ENCODE measurements at regions not wholly inside any gene's neighbourhood (a gene's known extent, or its start where the extent isn't known, plus 50 kb on each side); places are given as distances from the start of the nearest gene placed in this dataset.

DNA sequence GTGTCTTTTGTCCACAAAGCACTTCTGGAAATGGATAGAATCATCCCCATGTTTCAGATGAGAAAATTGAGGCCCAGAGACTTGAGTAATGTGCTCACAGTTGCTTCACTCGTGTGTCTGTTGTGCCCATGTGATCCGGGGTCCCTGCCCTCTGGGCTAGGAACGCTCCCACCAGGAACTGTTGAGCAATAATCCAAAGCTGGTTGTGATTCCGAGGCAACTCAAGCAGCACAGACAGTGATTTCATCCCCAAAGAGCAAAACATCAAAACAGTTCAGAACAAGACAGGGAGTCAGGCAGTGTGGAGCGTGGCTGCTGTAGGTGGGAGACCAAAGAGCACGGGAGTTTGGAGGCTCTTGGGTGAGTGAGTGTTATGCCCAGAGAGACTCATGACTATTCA is 205.0 kb upstream of the ASIC2 start:
- H3K27ac ChIP-seq: no peak overlapping the region
- no peak for TF ChIP-seq ZFX (IDR thresholded peaks at IDR 0.05)
- TF ChIP-seq, protein P1, sequence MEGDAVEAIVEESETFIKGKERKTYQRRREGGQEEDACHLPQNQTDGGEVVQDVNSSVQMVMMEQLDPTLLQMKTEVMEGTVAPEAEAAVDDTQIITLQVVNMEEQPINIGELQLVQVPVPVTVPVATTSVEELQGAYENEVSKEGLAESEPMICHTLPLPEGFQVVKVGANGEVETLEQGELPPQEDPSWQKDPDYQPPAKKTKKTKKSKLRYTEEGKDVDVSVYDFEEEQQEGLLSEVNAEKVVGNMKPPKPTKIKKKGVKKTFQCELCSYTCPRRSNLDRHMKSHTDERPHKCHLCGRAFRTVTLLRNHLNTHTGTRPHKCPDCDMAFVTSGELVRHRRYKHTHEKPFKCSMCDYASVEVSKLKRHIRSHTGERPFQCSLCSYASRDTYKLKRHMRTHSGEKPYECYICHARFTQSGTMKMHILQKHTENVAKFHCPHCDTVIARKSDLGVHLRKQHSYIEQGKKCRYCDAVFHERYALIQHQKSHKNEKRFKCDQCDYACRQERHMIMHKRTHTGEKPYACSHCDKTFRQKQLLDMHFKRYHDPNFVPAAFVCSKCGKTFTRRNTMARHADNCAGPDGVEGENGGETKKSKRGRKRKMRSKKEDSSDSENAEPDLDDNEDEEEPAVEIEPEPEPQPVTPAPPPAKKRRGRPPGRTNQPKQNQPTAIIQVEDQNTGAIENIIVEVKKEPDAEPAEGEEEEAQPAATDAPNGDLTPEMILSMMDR (conservative IDR thresholded peaks at IDR 0.05): no peak

DNA sequence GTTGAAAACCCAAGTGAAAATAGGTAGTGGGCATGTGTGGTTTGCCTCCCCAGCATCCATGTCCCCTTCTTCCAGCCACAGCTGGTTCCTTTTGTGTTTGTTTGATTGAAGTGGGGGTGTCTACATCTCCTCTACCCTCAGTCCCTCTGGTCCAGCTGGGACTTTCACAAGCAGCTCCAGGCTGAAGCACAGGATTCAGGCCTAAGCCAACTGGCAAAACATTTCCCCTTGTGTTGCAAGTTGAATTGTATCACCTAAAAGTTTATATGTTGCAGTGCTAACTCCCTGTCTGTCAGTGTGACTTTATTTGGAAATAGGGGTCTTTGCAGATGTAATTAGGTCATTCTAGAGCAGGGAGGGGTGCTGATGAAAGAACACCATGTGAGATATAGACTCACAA is 205.9 kb upstream of the ASIC2 start:
- TF ChIP-seq ZFX (IDR thresholded peaks at IDR 0.05): no peak
- TF ChIP-seq, protein P1 (conservative IDR thresholded peaks at IDR 0.05): no peak
- no peak overlapping the region for H3K27ac ChIP-seq

DNA sequence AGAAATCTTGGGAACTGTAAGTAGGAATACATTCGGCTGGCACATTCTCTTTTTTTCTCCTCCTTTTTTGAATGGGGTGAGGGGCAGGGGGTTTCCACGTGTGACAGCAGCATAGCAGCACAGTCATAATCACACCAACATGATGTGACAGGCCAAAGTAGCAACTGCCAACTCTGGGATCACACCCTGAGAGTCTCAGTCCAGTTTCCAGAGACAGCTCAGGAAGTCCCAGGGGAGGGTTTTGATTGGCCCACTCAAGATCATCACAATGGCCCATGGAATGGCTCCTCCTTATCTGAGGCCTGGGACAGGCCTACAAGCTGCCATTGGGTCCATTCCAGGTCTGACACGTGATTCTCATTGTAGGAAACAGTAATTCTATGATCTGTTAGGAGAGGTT is 207.1 kb upstream of the ASIC2 start:
- TF ChIP-seq, protein P1 (conservative IDR thresholded peaks at IDR 0.05): no peak
- no peak for TF ChIP-seq ZFX (IDR thresholded peaks at IDR 0.05)
- no peak overlapping the region for H3K27ac ChIP-seq

DNA sequence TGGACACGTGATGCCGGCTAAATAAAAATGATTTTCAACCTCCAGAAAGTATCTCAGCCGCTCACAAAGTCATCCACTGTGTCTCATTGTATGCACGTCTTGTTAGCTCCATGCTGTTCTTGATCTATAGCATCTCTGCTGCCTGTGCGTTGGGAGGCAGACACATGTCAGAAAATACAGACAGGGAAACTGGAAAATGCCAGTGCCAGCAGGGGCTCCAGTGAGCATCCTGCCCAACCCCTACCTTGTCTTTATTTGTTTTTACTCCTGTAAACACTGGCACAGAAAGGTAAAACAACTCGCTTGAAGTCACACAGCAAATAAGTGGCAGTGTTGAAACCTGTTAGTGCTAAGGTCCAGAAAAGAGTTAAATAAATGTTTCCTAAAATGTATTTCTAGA is 208.1 kb upstream of the ASIC2 start:
- H3K27ac ChIP-seq: no peak overlapping the region
- TF ChIP-seq, protein P1 (conservative IDR thresholded peaks at IDR 0.05): peak; percentile 33; the same call in 1 of the 2 replicates
- no peak for TF ChIP-seq ZFX (IDR thresholded peaks at IDR 0.05)

DNA sequence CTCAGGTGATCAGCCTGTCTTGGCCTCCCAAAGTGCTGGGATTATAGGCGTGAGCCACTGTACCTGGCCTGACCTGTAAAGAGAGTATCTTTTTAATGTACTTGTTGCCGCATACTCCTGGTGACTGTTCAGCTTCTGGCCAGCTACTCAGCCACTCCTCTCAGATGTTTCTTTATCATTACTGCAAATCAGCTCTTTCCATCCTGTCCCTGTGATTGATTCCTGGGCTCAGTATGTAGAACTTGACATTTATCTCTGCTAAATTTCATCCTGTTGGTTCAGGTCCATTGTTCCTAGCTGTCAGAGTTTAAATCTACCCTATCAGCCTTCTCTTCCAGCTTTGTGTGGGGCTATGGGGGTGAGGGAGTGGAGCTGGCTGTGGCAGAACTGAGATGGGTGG is 211.5 kb upstream of the ASIC2 start:
- H3K27ac ChIP-seq: no peak overlapping the region
- TF ChIP-seq ZFX (IDR thresholded peaks at IDR 0.05): no peak
- TF ChIP-seq, protein P1 (conservative IDR thresholded peaks at IDR 0.05): no peak

DNA sequence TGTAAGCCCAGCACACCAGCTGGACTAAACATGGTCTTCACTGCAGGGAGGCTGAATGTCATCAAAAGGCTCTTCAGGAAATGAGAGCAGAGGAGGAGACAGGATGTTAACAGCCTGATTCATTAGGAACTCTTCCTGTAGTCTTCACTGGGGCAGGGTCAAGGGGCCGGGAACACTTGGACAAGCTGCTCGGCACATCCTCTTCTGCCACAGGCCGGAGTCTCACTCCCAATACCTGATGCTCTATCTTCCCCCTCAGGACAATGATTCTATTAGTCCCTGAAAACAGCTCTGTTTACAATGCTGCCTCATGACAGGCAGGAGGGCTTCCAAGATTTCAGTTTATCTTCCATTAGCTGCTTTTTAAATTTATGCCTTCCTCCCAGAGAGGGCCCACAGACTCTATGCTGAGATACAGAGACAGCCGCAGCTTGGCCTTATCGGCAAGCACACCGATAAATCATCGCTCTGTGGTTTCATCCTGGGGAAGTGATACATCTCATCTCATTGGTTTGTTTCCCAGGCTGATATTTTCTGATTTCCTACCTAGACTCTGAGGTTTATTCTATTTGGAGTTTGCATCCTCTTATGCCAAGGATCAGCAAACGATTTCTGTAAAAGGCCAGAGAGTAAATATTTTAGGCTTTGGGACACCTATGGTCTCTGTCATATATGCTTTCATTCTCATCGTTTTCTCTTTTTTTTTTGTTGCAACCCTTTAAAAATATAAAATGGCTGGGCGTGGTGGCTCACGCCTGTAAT is 214.0 kb upstream of the ASIC2 start:
- TF ChIP-seq, protein P1 (conservative IDR thresholded peaks at IDR 0.05): no peak
- TF ChIP-seq ZFX (IDR thresholded peaks at IDR 0.05): no peak
- no peak overlapping the region for H3K27ac ChIP-seq

DNA sequence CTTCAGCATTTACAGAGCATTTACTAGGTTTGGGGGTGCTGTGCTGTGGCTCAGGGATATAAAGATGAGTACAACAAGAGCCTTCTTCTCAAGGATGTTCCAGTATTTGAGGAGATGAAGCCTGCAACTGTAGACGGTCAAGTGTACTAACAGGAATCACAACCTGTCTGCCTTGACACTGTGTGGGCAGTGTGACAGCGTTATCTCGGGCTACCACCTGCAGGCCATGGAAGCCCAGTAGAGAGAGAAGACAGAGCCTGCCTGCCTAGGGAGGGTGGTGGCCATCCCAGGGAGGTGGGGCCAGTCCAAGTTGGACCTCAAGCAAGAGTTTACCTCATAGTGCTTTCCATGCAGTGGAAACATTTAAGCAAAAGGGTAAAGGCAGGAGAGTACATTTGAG is 215.1 kb upstream of the ASIC2 start:
- TF ChIP-seq, protein P1 (conservative IDR thresholded peaks at IDR 0.05): no peak
- TF ChIP-seq ZFX (IDR thresholded peaks at IDR 0.05): no peak
- H3K27ac ChIP-seq: no peak overlapping the region
